PC-9 (cell line): ENCODE measurements at regions not wholly inside any gene's neighbourhood (a gene's known extent, or its start where the extent isn't known, plus 50 kb on each side); places are given as distances from the start of the nearest gene placed in this dataset.

Source experiments
- EZH2 ChIP-seq: fragments of 200-600 bp; sonication (generic); IDR thresholded peaks from 2 replicates; pipeline ENCODE4 v1.8.0; 2017; ENCODE audit warnings: antibody characterized with exemption, low read depth
- TF ChIP-seq, protein P1 (sequence below): fragments of 200-600 bp; sonication (generic); conservative IDR thresholded peaks from 2 replicates; pipeline ENCODE4 v1.6.1; 2017; ENCODE audit warnings: mixed run types, antibody characterized with exemption, mild to moderate bottlenecking, moderate library complexity

DNA sequence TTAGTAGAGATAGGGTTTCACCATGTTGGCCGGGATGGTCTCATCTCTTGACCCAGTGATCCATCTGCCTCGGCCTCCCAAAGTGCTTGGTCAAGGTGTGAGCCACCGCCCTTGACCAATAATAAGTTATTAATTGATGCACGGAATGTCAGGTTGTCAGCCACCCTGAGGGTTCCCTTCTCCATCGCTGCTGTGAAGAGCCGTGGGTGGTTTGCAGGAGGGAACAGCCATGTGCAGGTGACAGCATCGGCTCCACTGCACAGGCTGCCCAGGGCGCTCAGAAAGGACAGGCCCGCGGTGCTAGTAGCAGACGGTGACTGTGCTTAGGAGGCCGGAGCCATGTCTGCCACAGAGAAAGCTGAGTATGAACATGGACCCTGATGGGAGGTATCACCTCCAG, 814.0 kb downstream of the BRD1 start:
- TF ChIP-seq, protein P1, sequence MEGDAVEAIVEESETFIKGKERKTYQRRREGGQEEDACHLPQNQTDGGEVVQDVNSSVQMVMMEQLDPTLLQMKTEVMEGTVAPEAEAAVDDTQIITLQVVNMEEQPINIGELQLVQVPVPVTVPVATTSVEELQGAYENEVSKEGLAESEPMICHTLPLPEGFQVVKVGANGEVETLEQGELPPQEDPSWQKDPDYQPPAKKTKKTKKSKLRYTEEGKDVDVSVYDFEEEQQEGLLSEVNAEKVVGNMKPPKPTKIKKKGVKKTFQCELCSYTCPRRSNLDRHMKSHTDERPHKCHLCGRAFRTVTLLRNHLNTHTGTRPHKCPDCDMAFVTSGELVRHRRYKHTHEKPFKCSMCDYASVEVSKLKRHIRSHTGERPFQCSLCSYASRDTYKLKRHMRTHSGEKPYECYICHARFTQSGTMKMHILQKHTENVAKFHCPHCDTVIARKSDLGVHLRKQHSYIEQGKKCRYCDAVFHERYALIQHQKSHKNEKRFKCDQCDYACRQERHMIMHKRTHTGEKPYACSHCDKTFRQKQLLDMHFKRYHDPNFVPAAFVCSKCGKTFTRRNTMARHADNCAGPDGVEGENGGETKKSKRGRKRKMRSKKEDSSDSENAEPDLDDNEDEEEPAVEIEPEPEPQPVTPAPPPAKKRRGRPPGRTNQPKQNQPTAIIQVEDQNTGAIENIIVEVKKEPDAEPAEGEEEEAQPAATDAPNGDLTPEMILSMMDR, result no peak
- TF ChIP-seq EZH2, result no peak
